GM03348 (cell line): ENCODE measurements at regions not wholly inside any gene's neighbourhood (a gene's known extent, or its start where the extent isn't known, plus 50 kb on each side); places are given as distances from the start of the nearest gene placed in this dataset.

ENCODE experiments used
- DNase-seq: peaks from one replicate; pipeline ENCODE4 v3.0.0; 2012; ENCODE audit warnings: low spot score

GRCh38 chr13:111645198-111645597, 324.8 kb downstream of the TEX29 start:
- DNase-seq: no peak

GRCh38 chr13:111645598-111646455, 325.4 kb downstream of the TEX29 start:
- no peak for DNase-seq

GRCh38 chr13:111646456-111646855, 326.0 kb downstream of the TEX29 start:
- DNase-seq: no peak

- DNase-seq: no peak
Measured at GRCh38 chr13:111648885-111649284, 328.4 kb downstream of the TEX29 start.

GRCh38 chr13:111650626-111651025, 330.2 kb downstream of the TEX29 start:
- no peak for DNase-seq

- no peak for DNase-seq
Measured at GRCh38 chr13:111652676-111653075, 332.2 kb downstream of the TEX29 start.

GRCh38 chr13:111654531-111654930, 334.1 kb downstream of the TEX29 start:
- no peak for DNase-seq

- no peak for DNase-seq
Measured at GRCh38 chr13:111656439-111656838, 336.0 kb downstream of the TEX29 start.

- DNase-seq: no peak
Measured at GRCh38 chr13:111657013-111657412, 336.6 kb downstream of the TEX29 start.

GRCh38 chr13:111658145-111659100, 338.0 kb downstream of the TEX29 start:
- DNase-seq: no peak

GRCh38 chr13:111659219-111659775, 338.9 kb downstream of the TEX29 start:
- no peak for DNase-seq

- DNase-seq: no peak
Measured at GRCh38 chr13:111659842-111660241, 339.4 kb downstream of the TEX29 start.

GRCh38 chr13:111661052-111661451, 340.6 kb downstream of the TEX29 start:
- DNase-seq: no peak

GRCh38 chr13:111661776-111662175, 341.3 kb downstream of the TEX29 start:
- no peak for DNase-seq

GRCh38 chr13:111662451-111662850, 342.0 kb downstream of the TEX29 start:
- DNase-seq: no peak

GRCh38 chr13:111662895-111663294, 342.5 kb downstream of the TEX29 start:
- no peak for DNase-seq

GRCh38 chr13:111663505-111663904, 343.1 kb downstream of the TEX29 start:
- no peak for DNase-seq

- no peak for DNase-seq
Measured at GRCh38 chr13:111663953-111664421, 343.5 kb downstream of the TEX29 start.

- DNase-seq: no peak
Measured at GRCh38 chr13:111664696-111665095, 344.3 kb downstream of the TEX29 start.

- no peak for DNase-seq
Measured at GRCh38 chr13:111665691-111666095, 345.3 kb downstream of the TEX29 start.

GRCh38 chr13:111666164-111666776, 345.8 kb downstream of the TEX29 start:
- no peak for DNase-seq

- no peak for DNase-seq
Measured at GRCh38 chr13:111667757-111668156, 347.3 kb downstream of the TEX29 start.
